Left kidney (tissue), 1 donor: ENCODE measurements at regions not wholly inside any gene's neighbourhood (a gene's known extent, or its start where the extent isn't known, plus 50 kb on each side); places are given as distances from the start of the nearest gene placed in this dataset.

Experiments used
- DNase-seq: peaks from one replicate; pipeline ENCODE4 v3.0.0-alpha.2; 2013

GRCh38 chr16:61320791-61321190 is 715.4 kb downstream of the CDH8 start:
- no peak for DNase-seq

GRCh38 chr16:61313931-61314330 is 722.3 kb downstream of the CDH8 start:
- no peak for DNase-seq

GRCh38 chr16:61309386-61309785 is 726.9 kb downstream of the CDH8 start:
- DNase-seq: no peak

- DNase-seq: no peak
These were observed 730.0 kb downstream of the CDH8 start for GRCh38 chr16:61306204-61306603.

GRCh38 chr16:61296814-61297213 is 739.4 kb downstream of the CDH8 start:
- DNase-seq: no peak

GRCh38 chr16:61296305-61296704 is 739.9 kb downstream of the CDH8 start:
- no peak for DNase-seq

- DNase-seq: no peak
These were observed 740.9 kb downstream of the CDH8 start for GRCh38 chr16:61295311-61295710.

- DNase-seq: no peak
These were observed 747.1 kb downstream of the CDH8 start for GRCh38 chr16:61289141-61289540.

GRCh38 chr16:61277849-61278248 is 758.4 kb downstream of the CDH8 start:
- no peak for DNase-seq

GRCh38 chr16:61274211-61274610 is 762.0 kb downstream of the CDH8 start:
- no peak for DNase-seq

GRCh38 chr16:61270726-61271125 is 765.5 kb downstream of the CDH8 start:
- no peak for DNase-seq

GRCh38 chr16:61263400-61263799 is 772.8 kb downstream of the CDH8 start:
- DNase-seq: no peak

- no peak for DNase-seq
These were observed 774.9 kb downstream of the CDH8 start for GRCh38 chr16:61261315-61261714.

GRCh38 chr16:61246592-61246991 is 789.6 kb downstream of the CDH8 start:
- no peak for DNase-seq

- no peak for DNase-seq
These were observed 792.3 kb downstream of the CDH8 start for GRCh38 chr16:61243954-61244353.

- no peak for DNase-seq
These were observed 798.3 kb downstream of the CDH8 start for GRCh38 chr16:61237884-61238485.

- DNase-seq: peak; percentile 14
These were observed 802.5 kb downstream of the CDH8 start for GRCh38 chr16:61233713-61234112.

GRCh38 chr16:61228371-61228770 is 807.9 kb downstream of the CDH8 start:
- DNase-seq: no peak

GRCh38 chr16:61215605-61216004 is 820.6 kb downstream of the CDH8 start:
- DNase-seq: no peak

GRCh38 chr16:61214780-61215179 is 821.5 kb downstream of the CDH8 start:
- no peak for DNase-seq

GRCh38 chr16:61210076-61210475 is 826.2 kb downstream of the CDH8 start:
- no peak for DNase-seq

GRCh38 chr16:61195006-61195405 is 841.2 kb downstream of the CDH8 start:
- no peak for DNase-seq

- no peak for DNase-seq
These were observed 841.7 kb downstream of the CDH8 start for GRCh38 chr16:61194573-61194972.

GRCh38 chr16:61182391-61182790 is 853.8 kb downstream of the CDH8 start:
- DNase-seq: no peak

- DNase-seq: no peak
These were observed 854.3 kb downstream of the CDH8 start for GRCh38 chr16:61181982-61182381.
